Fibroblast of pulmonary artery (primary cell): ENCODE measurements at regions not wholly inside any gene's neighbourhood (a gene's known extent, or its start where the extent isn't known, plus 50 kb on each side); places are given as distances from the start of the nearest gene placed in this dataset.

Source experiments
- DNase-seq: peaks from one replicate; pipeline ENCODE4 v3.0.0-alpha.2; 2010; ENCODE audit warnings: low read depth
- H3K4me3 ChIP-seq: replicated peaks from 2 replicates; pipeline ENCODE4 v1.5.1; 2011; ENCODE audit warnings: low read depth, mild to moderate bottlenecking, control low read depth, low read length, moderate library complexity
- TF ChIP-seq, protein P1 (sequence below): IDR thresholded peaks from 2 replicates; pipeline ENCODE4 v1.5.1; 2011; ENCODE audit warnings: mild to moderate bottlenecking, control low read depth, low read length, inconsistent platforms; ENCODE audit errors: missing control alignments

DNA sequence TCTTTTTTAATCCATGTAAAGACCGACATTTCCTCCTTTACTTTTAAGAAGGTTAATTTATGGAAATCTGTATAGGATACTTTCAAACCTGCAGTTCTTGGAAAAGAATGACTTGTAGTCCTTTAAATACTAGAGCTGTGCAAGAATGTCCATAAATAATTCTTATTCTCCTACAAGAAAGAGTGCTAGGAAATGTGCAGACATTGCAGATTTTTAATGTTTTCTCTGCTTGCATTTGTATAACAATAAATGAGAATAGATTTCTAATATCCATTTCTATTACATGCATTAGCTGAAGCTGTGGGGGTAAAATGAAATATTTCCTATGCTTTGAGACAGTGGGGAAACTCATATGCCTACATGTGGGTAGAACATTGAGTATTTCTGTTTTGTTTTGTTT, 607.2 kb upstream of the NOVA1 start:
- TF ChIP-seq, protein P1, sequence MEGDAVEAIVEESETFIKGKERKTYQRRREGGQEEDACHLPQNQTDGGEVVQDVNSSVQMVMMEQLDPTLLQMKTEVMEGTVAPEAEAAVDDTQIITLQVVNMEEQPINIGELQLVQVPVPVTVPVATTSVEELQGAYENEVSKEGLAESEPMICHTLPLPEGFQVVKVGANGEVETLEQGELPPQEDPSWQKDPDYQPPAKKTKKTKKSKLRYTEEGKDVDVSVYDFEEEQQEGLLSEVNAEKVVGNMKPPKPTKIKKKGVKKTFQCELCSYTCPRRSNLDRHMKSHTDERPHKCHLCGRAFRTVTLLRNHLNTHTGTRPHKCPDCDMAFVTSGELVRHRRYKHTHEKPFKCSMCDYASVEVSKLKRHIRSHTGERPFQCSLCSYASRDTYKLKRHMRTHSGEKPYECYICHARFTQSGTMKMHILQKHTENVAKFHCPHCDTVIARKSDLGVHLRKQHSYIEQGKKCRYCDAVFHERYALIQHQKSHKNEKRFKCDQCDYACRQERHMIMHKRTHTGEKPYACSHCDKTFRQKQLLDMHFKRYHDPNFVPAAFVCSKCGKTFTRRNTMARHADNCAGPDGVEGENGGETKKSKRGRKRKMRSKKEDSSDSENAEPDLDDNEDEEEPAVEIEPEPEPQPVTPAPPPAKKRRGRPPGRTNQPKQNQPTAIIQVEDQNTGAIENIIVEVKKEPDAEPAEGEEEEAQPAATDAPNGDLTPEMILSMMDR, result no peak
- no peak for DNase-seq
- H3K4me3 ChIP-seq, result no peak overlapping the region

DNA sequence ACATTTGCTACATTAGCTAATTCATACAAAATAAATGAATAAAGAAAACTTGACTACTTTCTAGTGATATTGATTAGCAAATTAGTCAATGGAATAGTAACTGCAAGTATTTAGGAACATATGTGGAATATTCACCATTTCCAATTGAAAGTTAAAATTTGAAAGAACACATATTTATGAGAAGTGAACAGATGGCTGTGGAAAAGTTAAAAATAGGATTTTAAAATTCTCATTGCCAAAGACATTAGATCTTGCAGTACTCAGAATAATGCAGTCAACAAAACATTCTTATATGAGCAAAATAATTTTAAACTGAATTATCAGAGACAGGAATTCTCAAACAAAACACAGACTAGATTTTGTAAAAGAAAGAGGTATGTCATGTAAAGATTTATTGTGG, 613.9 kb upstream of the NOVA1 start:
- H3K4me3 ChIP-seq, result no peak overlapping the region
- TF ChIP-seq, protein P1, result no peak
- no peak for DNase-seq

DNA sequence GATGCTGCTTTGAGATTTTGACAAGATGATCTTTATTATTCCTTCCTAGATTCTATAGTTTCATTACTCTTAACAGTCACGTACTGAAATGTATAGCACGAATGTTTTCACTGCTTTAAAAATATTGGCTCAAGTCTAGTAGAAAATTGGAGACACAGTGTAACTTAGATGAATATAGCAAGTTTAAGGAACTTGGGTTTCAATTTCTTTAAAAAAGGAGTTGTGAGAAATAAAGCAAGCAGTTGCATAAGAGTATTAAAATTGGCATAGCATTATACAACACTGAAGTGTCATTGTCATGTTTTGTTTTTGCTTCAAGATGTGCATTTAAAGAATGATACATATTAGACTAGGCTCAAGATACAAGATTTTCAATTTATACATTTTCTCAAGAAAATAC, 624.8 kb upstream of the NOVA1 start:
- TF ChIP-seq, protein P1, result no peak
- no peak for DNase-seq
- no peak overlapping the region for H3K4me3 ChIP-seq

GRCh38 chr14:27223906-27224305, 626.1 kb upstream of the NOVA1 start:
- TF ChIP-seq, protein P1, result no peak
- H3K4me3 ChIP-seq, result no peak overlapping the region
- no peak for DNase-seq

GRCh38 chr14:27228053-27228452, 630.2 kb upstream of the NOVA1 start:
- H3K4me3 ChIP-seq, result no peak overlapping the region
- DNase-seq, result no peak
- TF ChIP-seq, protein P1, result no peak

DNA sequence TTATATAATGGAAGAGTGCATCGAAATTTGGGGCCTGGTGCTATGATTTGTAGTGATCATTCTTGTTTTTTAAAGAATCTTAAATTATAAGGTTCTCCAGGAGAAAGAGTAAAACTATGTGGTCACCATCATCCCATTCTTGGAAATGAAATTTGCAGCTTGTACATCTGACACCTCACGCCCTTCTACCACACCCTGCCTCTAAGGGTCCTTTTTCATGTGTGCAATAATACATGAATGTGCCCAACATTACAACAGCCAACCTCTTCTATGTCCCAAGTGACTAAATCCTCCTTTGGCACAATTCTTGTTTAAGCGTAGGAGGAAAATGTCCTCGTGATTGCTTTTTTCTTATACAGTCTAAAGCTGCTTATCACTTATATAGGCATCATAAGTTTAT, 636.5 kb upstream of the NOVA1 start:
- TF ChIP-seq, protein P1, result no peak
- no peak for DNase-seq
- no peak overlapping the region for H3K4me3 ChIP-seq

GRCh38 chr14:27236601-27237000, 638.8 kb upstream of the NOVA1 start:
- TF ChIP-seq, protein P1, result no peak
- no peak for DNase-seq
- H3K4me3 ChIP-seq, result no peak overlapping the region
